Astrocyte (in vitro differentiated cells and primary cell): ENCODE measurements at regions not wholly inside any gene's neighbourhood (a gene's known extent, or its start where the extent isn't known, plus 50 kb on each side); places are given as distances from the start of the nearest gene placed in this dataset.

Experiments used
- DNase-seq: peaks from one replicate; pipeline ENCODE4 v3.0.0-alpha.2; 2010; ENCODE audit warnings: low read depth
- FAIRE-seq: peaks from 2 replicates; lab custom pipeline; 2011; peaks lifted over from hg19 to GRCh38; lab: Jason Lieb, UNC
- H2AFZ ChIP-seq: 2 replicates; pipeline ENCODE4 v1.6.0; 2012; ENCODE audit warnings: low read depth, low read length, inconsistent platforms
- H3K27ac ChIP-seq: 2 replicates; pipeline ENCODE4 v1.5.1; 2011; ENCODE audit warnings: low read depth, low read length, inconsistent platforms
- H3K27me3 ChIP-seq: 2 replicates; pipeline ENCODE4 v1.6.0; 2011; ENCODE audit warnings: low read length, inconsistent platforms; ENCODE audit not compliant: insufficient read depth
- H3K36me3 ChIP-seq: 2 replicates; pipeline ENCODE4 v1.5.1; 2011; ENCODE audit warnings: low read length, inconsistent platforms; ENCODE audit not compliant: insufficient read depth
- H3K4me1 ChIP-seq: 2 replicates; pipeline ENCODE4 v1.5.1; 2011; ENCODE audit warnings: low read length, inconsistent platforms; ENCODE audit not compliant: insufficient read depth
- H3K4me2 ChIP-seq: 2 replicates; pipeline ENCODE4 v1.6.0; 2012; ENCODE audit warnings: low read length, inconsistent platforms
- H3K4me3 ChIP-seq: 2 replicates; pipeline ENCODE4 v1.5.1; 2011; ENCODE audit warnings: low read depth, mild to moderate bottlenecking, low read length, inconsistent platforms; ENCODE audit not compliant: insufficient read depth
- H3K79me2 ChIP-seq: 2 replicates; pipeline ENCODE4 v1.6.0; 2012; ENCODE audit warnings: mild to moderate bottlenecking, low read length, inconsistent platforms; ENCODE audit not compliant: insufficient read depth
- H3K9ac ChIP-seq: 2 replicates; pipeline ENCODE4 v1.6.0; 2012; ENCODE audit warnings: mild to moderate bottlenecking, low read length, inconsistent platforms
- H3K9me3 ChIP-seq: 2 replicates; pipeline ENCODE4 v1.5.1; 2012; ENCODE audit warnings: low read depth, mild to moderate bottlenecking, low read length, inconsistent platforms; ENCODE audit not compliant: insufficient read depth
- H4K20me1 ChIP-seq: 2 replicates; pipeline ENCODE4 v1.6.0; 2012; ENCODE audit warnings: low read length, inconsistent platforms; ENCODE audit not compliant: insufficient read depth
- H3K27ac Mint-ChIP-seq: one replicate; pipeline ENCODE4 v1.8.0; 2021; ENCODE audit warnings: mild to moderate bottlenecking, mixed read lengths; ENCODE audit not compliant: unreplicated experiment
- H3K27me3 Mint-ChIP-seq: one replicate; pipeline ENCODE4 v1.8.0; 2021; ENCODE audit warnings: low read depth, mixed read lengths; ENCODE audit not compliant: unreplicated experiment
- H3K36me3 Mint-ChIP-seq: one replicate; pipeline ENCODE4 v1.8.0; 2021; ENCODE audit warnings: low read depth, mixed read lengths; ENCODE audit not compliant: unreplicated experiment
- H3K4me1 Mint-ChIP-seq: one replicate; pipeline ENCODE4 v1.8.0; 2021; ENCODE audit warnings: low read depth, mixed read lengths; ENCODE audit not compliant: unreplicated experiment
- H3K4me3 Mint-ChIP-seq: one replicate; pipeline ENCODE4 v1.8.0; 2021; ENCODE audit warnings: mild to moderate bottlenecking, moderate library complexity, mixed read lengths; ENCODE audit not compliant: unreplicated experiment
- H3K9me3 Mint-ChIP-seq: one replicate; pipeline ENCODE4 v1.8.0; 2021; ENCODE audit warnings: mild to moderate bottlenecking, mixed read lengths; ENCODE audit not compliant: unreplicated experiment
- CTCF ChIP-seq: IDR thresholded peaks from 2 replicates; pipeline ENCODE4 v1.5.1; 2011; ENCODE audit warnings: low read depth, mild to moderate bottlenecking, inconsistent platforms, low read length, moderate library complexity; ENCODE audit not compliant: insufficient read depth
- EZH2 ChIP-seq: IDR thresholded peaks from 2 replicates; pipeline ENCODE4 v1.6.1; 2012; ENCODE audit warnings: mild to moderate bottlenecking, low read length, inconsistent platforms; ENCODE audit not compliant: insufficient read depth

GRCh38 chr4:104942990-104943743, 203.5 kb upstream of the TET2 start:
- no peak overlapping the region for H3K4me2 ChIP-seq
- DNase-seq (peak; percentile 46), FAIRE-seq (no peak)
- Mint-ChIP-seq H3K27me3 (no peaks in the 10 kb centered on the region), H3K4me1 (peaks cover 7% of the 10 kb centered on the region), H3K4me3 (no peak overlapping the region), H3K27ac (no peak overlapping the region), H3K9me3 (no peaks in the 10 kb centered on the region), H3K36me3 (no peaks in the 10 kb centered on the region)
- H3K4me3 ChIP-seq, result no peak overlapping the region
- no peak overlapping the region for H2AFZ ChIP-seq
- no peaks in the 10 kb centered on the region for H3K36me3 ChIP-seq
- H3K27me3 ChIP-seq, result no peaks in the 10 kb centered on the region
- TF ChIP-seq CTCF, result no peak
- TF ChIP-seq EZH2, result no peak
- no peaks in the 10 kb centered on the region for H3K4me1 ChIP-seq
- no peak overlapping the region for H3K9ac ChIP-seq
- no peaks in the 10 kb centered on the region for H3K9me3 ChIP-seq
- H3K27ac ChIP-seq, result peak overlapping the region; percentile 30
- no peaks in the 10 kb centered on the region for H3K79me2 ChIP-seq
- no peaks in the 10 kb centered on the region for H4K20me1 ChIP-seq

GRCh38 chr4:104944596-104944995, 202.1 kb upstream of the TET2 start:
- no peak for FAIRE-seq
- Histone ChIP-seq H2AFZ (no peak overlapping the region), H3K27me3 (no peaks in the 10 kb centered on the region), H4K20me1 (no peaks in the 10 kb centered on the region), H3K4me3 (no peak overlapping the region), H3K79me2 (no peaks in the 10 kb centered on the region), H3K9ac (no peak overlapping the region), H3K4me1 (no peaks in the 10 kb centered on the region), H3K36me3 (no peaks in the 10 kb centered on the region), H3K9me3 (no peaks in the 10 kb centered on the region), H3K27ac (no peak overlapping the region), H3K4me2 (no peak overlapping the region)
- Mint-ChIP-seq H3K9me3 (no peaks in the 10 kb centered on the region), H3K4me1 (peaks cover 7% of the 10 kb centered on the region), H3K27me3 (no peaks in the 10 kb centered on the region), H3K27ac (no peak overlapping the region), H3K4me3 (no peak overlapping the region), H3K36me3 (no peaks in the 10 kb centered on the region)
- DNase-seq, result no peak
- TF ChIP-seq EZH2 (no peak), CTCF (no peak)

GRCh38 chr4:104964410-104965175, 182.1 kb upstream of the TET2 start:
- peaks cover 2% of the 10 kb centered on the region for H3K4me1 Mint-ChIP-seq
- Histone ChIP-seq H3K4me1 (no peaks in the 10 kb centered on the region), H3K4me3 (no peak overlapping the region), H3K27ac (no peak overlapping the region), H3K9ac (no peak overlapping the region), H3K9me3 (peaks cover 5% of the 10 kb centered on the region), H3K27me3 (no peaks in the 10 kb centered on the region), H3K36me3 (no peaks in the 10 kb centered on the region), H3K4me2 (no peak overlapping the region), H4K20me1 (no peaks in the 10 kb centered on the region), H3K79me2 (no peaks in the 10 kb centered on the region), H2AFZ (no peak overlapping the region)
- DNase-seq, result no peak
- no peak overlapping the region for H3K27ac Mint-ChIP-seq
- TF ChIP-seq EZH2 (no peak), CTCF (no peak)
- no peaks in the 10 kb centered on the region for H3K27me3 Mint-ChIP-seq
- no peaks in the 10 kb centered on the region for H3K36me3 Mint-ChIP-seq
- no peak overlapping the region for H3K4me3 Mint-ChIP-seq
- H3K9me3 Mint-ChIP-seq, result peaks cover 5% of the 10 kb centered on the region
- no peak for FAIRE-seq
